ENCODE measurements at regions not wholly inside any gene's neighbourhood (a gene's known extent, or its start where the extent isn't known, plus 50 kb on each side); places are given as distances from the start of the nearest gene placed in this dataset.
A peak's percentile ranks its signal among the peaks of the same experiment; 100 is the strongest.

DNA sequence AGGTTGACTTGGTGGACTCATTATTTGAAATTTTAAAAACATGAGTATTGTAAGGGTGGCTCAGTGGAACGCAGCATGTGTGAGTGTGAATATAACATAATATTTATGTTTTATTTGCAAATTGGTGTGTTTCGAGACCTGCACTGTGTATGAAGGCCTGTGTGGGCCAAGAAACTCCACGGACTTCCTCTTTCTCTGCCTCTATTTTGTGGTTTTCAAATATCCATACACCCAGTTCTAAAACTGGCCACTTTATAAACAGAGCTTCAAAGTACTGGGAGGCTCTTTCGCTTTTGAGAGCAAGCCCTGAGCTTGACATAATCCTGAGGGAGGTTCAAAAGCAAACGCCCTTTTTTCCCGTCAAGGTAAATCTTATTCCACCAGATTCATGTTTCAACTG, 187.7 kb downstream of the GPAT3 start:
- DNase-seq (ENCODE audit: low spot score): no peak

- DNase-seq (ENCODE audit: low spot score): no peak
Measured at GRCh38 chr4:83722730-83723269, 186.9 kb downstream of the GPAT3 start.

DNA sequence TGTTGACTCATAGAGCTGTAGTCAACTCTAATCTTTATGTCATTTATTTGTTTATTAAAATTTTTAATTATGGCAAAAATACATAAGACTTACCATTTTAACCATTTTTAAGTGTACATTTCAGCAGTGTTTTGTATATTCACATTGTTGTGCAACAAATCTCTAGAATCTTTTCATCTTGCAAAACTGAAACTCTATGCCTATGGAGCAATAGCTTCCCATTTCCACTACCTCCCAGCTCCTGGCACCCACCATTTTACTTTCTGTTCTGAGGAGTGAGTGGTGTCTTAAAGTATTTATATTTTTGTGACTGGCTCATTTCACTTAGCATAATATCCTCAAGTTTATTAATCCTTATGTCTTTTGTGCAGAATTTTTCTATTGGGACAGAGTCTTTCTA, 181.0 kb downstream of the GPAT3 start:
- DNase-seq (ENCODE audit: low spot score): no peak

GRCh38 chr4:83712890-83713289, 177.0 kb downstream of the GPAT3 start:
- no peak for DNase-seq (ENCODE audit: low spot score)

DNA sequence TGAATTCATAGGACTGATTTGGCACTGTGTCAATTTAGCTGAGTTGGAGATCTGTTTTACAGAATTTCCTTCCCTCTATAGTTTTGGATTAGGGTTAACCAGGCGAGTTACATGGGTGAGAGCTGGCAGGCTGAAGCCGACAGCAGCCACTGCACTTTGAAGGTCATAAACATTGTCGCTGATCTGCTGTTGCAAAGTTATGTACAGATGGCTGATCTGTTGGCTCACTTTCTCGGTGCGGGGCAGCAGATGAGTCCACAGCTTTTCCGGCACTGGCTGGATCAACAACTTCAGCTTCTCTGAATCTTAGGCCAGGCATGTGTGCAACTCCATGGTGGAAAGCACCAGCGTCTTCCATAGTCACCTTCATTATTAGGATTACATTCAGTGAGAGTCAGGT, 173.7 kb downstream of the GPAT3 start:
- no peak for DNase-seq (ENCODE audit: low spot score)

DNA sequence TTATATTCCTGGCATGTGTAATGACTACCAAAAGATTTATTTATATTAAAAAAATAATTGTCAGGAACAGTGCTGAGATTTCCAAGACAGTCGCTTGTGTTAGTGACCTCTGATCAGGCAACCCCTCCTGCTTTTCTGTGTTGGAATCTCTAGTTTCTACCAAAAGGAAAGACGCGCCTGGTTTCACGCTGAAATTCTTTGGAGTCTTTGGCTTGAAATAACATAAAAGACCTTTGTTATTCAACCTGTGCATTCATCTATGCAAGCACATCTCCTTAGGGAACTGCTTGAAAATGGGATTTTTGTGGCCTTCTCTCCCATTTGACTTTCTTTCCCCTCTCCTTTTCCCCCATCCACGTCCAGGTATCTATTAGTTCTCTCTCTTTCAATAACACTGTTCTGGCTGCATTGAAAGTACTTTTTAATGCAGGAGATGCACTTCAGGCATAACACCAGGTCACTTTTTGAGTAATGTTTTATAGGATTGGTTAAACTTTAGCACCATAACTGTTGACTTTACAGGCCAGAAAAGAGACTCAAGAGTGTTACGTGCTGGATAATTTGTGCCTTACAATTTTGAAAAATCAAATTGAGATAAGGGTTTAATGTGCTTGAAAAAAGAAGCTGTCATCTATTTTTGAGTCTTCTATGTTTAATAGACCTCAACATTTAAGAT, 172.7 kb downstream of the GPAT3 start:
- DNase-seq (ENCODE audit: low spot score): no peak

DNA sequence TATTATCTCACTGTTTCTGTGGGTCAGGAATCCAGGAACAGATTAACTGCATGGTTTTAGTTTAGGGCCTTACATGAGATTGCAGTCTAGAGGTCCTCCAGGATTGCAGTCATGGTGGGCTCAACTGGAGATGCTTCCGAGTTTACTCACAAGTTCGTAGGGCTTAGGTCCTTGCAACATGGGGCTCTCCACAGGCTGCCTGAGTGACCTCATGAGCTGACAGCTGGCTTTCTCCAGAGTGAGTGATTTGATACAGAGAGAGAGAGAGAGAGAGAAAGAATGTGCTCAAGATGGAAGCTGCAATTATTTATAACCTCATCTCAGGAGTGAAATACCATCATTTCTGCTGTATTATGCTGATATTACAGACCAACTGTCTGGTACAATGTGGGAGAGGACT, 168.9 kb downstream of the GPAT3 start:
- DNase-seq (ENCODE audit: low spot score): no peak

- DNase-seq (ENCODE audit: low spot score): no peak
Measured at GRCh38 chr4:83703752-83704151, 167.8 kb downstream of the GPAT3 start.

GRCh38 chr4:83701041-83701440, 165.1 kb downstream of the GPAT3 start:
- DNase-seq (ENCODE audit: low spot score): no peak

- no peak for DNase-seq (ENCODE audit: low spot score)
Measured at GRCh38 chr4:83699358-83699757, 163.4 kb downstream of the GPAT3 start.

- DNase-seq (ENCODE audit: low spot score): no peak
Measured at GRCh38 chr4:83692028-83692427, 156.1 kb downstream of the GPAT3 start.

GRCh38 chr4:83686166-83686565, 150.3 kb downstream of the GPAT3 start:
- no peak for DNase-seq (ENCODE audit: low spot score)

DNA sequence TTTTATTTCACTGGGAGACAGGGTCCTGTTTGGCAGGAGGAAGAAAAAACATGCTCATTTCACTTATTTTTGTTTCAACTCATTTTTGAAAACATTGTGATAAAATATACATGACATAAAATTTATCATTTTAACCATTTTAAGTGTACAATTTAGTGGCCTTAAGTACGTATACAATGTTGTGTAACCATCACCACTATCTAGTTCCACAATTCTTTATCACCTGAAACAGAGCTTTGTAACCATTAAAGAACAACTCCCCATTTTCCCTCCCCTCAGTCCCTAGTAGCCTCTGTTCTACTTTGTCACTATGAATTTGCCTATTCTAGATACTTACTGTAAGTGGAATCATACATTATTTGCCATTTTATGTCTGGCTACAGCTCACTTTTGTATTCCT, 143.8 kb downstream of the GPAT3 start:
- no peak for DNase-seq (ENCODE audit: low spot score)

DNA sequence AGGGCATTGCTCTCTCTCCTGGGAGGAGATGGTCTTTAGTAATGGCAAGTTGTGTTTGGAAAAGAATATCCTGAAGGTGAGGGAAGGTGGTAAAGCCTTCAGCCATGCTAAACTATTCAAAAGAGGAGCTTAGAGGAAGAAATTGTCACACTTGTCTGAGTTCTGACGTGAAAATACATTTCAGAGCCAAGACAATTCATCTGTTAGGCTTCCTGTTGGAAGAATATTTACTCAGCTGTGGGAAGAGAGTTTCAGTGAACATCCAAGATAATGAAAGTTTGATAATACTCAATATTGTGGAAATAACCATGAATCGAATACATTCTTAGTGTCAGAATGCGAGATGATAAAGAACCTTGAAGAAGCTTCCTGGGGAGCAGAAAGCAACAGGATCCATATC, 143.3 kb downstream of the GPAT3 start:
- no peak for DNase-seq (ENCODE audit: low spot score)

- no peak for DNase-seq (ENCODE audit: low spot score)
Measured at GRCh38 chr4:83677656-83678055, 141.7 kb downstream of the GPAT3 start.

- DNase-seq (ENCODE audit: low spot score): no peak
Measured at GRCh38 chr4:83664741-83665140, 128.8 kb downstream of the GPAT3 start.

DNA sequence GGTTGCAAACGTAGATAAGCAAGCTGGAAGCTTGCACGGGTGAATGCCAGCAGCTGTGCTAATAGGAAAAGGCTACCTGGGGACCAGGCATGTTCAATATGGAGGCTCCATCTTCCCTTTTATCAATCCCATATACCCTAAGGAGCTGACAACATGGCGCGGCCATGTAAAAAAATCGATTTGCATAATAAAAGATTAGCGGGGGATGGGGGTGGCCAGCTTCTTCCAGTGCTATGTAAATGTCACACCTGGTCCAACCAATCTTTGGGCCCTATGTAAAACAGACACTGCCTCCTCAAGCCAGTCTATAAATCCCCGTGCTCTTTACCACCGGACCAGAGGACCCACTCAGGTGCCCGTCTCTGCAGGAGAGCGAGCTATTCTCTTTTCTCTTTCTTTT, 128.2 kb downstream of the GPAT3 start:
- no peak for DNase-seq (ENCODE audit: low spot score)

GRCh38 chr4:83662204-83662603, 126.3 kb downstream of the GPAT3 start:
- no peak for DNase-seq (ENCODE audit: low spot score)

- peak; percentile 45 for DNase-seq (ENCODE audit: low spot score)
Measured at GRCh38 chr4:83661359-83661758, 125.5 kb downstream of the GPAT3 start.

GRCh38 chr4:83660578-83660977, 124.7 kb downstream of the GPAT3 start:
- no peak for DNase-seq (ENCODE audit: low spot score)

GRCh38 chr4:83658806-83659205, 122.9 kb downstream of the GPAT3 start:
- no peak for DNase-seq (ENCODE audit: low spot score)

DNA sequence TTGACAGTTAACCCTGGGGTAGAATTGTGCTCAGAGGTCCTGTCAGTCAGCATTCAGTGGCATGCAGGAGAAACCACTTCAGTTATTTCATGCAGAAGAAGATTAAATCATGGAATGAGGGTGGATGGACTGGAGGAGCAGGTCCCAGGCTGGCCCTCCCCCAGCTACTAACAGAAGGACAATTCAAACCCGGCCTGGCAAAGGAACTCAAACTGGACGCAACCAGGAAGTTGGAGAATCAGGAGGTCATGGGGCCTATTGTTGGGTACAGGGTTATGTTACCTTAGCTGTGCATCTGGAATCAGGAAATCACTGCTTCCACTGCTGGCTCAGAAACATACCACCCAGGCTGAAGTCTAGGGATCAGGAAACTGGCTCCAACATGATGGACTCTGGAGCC, 121.4 kb downstream of the GPAT3 start:
- DNase-seq (ENCODE audit: low spot score): no peak
